HG03432 (cell line): ENCODE measurements at regions not wholly inside any gene's neighbourhood (a gene's known extent, or its start where the extent isn't known, plus 50 kb on each side); places are given as distances from the start of the nearest gene placed in this dataset.

Experiments used
- ATAC-seq: cut with Tn5 transposase; IDR thresholded peaks from one replicate; pipeline ENCODE4 v1.9.1; 2021; ENCODE audit warnings: mild to moderate bottlenecking, moderate library complexity; ENCODE audit not compliant: unreplicated experiment

GRCh38 chr21:28547766-28548165 is 444.9 kb downstream of the LTN1 start:
- ATAC-seq: no peak

- no peak for ATAC-seq
Measured at GRCh38 chr21:28543975-28544374, 448.7 kb downstream of the LTN1 start.

- no peak for ATAC-seq
Measured at GRCh38 chr21:28541371-28542112, 451.1 kb downstream of the LTN1 start.

GRCh38 chr21:28540514-28540913 is 452.2 kb downstream of the LTN1 start:
- no peak for ATAC-seq

GRCh38 chr21:28539623-28539988 is 453.1 kb downstream of the LTN1 start:
- no peak for ATAC-seq

GRCh38 chr21:28538987-28539622 is 453.6 kb downstream of the LTN1 start:
- no peak for ATAC-seq

GRCh38 chr21:28537371-28538079 is 455.2 kb downstream of the LTN1 start:
- ATAC-seq: no peak

- ATAC-seq: no peak
Measured at GRCh38 chr21:28532446-28532845, 460.2 kb downstream of the LTN1 start.

- no peak for ATAC-seq
Measured at GRCh38 chr21:28523367-28523766, 469.3 kb downstream of the LTN1 start.

GRCh38 chr21:28522014-28522799 is 470.5 kb downstream of the LTN1 start:
- ATAC-seq: peak; percentile 42

GRCh38 chr21:28518630-28519029 is 474.0 kb downstream of the LTN1 start:
- ATAC-seq: no peak

GRCh38 chr21:28516991-28517592 is 475.6 kb downstream of the LTN1 start:
- ATAC-seq: peak; percentile 99

- ATAC-seq: no peak
Measured at GRCh38 chr21:28516021-28516420, 476.7 kb downstream of the LTN1 start.

GRCh38 chr21:28513428-28513827 is 479.2 kb downstream of the LTN1 start:
- ATAC-seq: no peak

- no peak for ATAC-seq
Measured at GRCh38 chr21:28509031-28509430, 483.6 kb downstream of the LTN1 start.

GRCh38 chr21:28508126-28508525 is 484.6 kb downstream of the LTN1 start:
- ATAC-seq: no peak

GRCh38 chr21:28496517-28496916 is 496.2 kb downstream of the LTN1 start:
- ATAC-seq: no peak

- no peak for ATAC-seq
Measured at GRCh38 chr21:28492127-28492526, 500.6 kb downstream of the LTN1 start.

GRCh38 chr21:28489821-28490350 is 502.8 kb downstream of the LTN1 start:
- no peak for ATAC-seq

GRCh38 chr21:28489162-28489561 is 503.5 kb downstream of the LTN1 start:
- no peak for ATAC-seq
